Neural progenitor cell (in vitro differentiated cells): ENCODE measurements at regions not wholly inside any gene's neighbourhood (a gene's known extent, or its start where the extent isn't known, plus 50 kb on each side); places are given as distances from the start of the nearest gene placed in this dataset.

Experiments
- CTCF ChIP-seq: fragments of 200-600 bp; sonication (generic); IDR thresholded peaks from 2 replicates; pipeline ENCODE4 v1.5.1; 2017; ENCODE audit warnings: antibody characterized with exemption, mild to moderate bottlenecking
- EZH2 ChIP-seq: fragments of 200-600 bp; sonication (generic); IDR thresholded peaks from 2 replicates; pipeline ENCODE4 v1.6.1; 2017; ENCODE audit warnings: antibody characterized with exemption, mild to moderate bottlenecking, moderate library complexity
- EZH2phosphoT487 ChIP-seq: fragments of 200-600 bp; sonication (generic); IDR thresholded peaks from 2 replicates; pipeline ENCODE4 v1.6.1; 2017; ENCODE audit warnings: antibody characterized with exemption

GRCh38 chr3:117091676-117092075 lies 382.1 kb downstream of the TUSC7 start:
- no peak for TF ChIP-seq CTCF
- no peak for TF ChIP-seq EZH2
- no peak for TF ChIP-seq EZH2phosphoT487
